ENCODE measurements at regions not wholly inside any gene's neighbourhood (a gene's known extent, or its start where the extent isn't known, plus 50 kb on each side); places are given as distances from the start of the nearest gene placed in this dataset.

- TF ChIP-seq ZC3H11A (IDR thresholded peaks at IDR 0.05) (no peak), ZFP36 (IDR thresholded peaks at IDR 0.05; ENCODE audit: borderline replicate concordance, partially characterized antibody) (no peak), RARB (CRISPR knock-in tag; IDR thresholded peaks at IDR 0.05) (no peak), NR3C1 (IDR thresholded peaks at IDR 0.05) (no peak), POLR2A (IDR thresholded peaks at IDR 0.05; ENCODE audit: low read length) (no peak), ESRRA (IDR thresholded peaks at IDR 0.05; ENCODE audit: borderline replicate concordance, low read length) (no peak), BHLHE40 (IDR thresholded peaks at IDR 0.05; ENCODE audit: low read depth, low read length) (no peak)
- TF ChIP-seq, protein P1, sequence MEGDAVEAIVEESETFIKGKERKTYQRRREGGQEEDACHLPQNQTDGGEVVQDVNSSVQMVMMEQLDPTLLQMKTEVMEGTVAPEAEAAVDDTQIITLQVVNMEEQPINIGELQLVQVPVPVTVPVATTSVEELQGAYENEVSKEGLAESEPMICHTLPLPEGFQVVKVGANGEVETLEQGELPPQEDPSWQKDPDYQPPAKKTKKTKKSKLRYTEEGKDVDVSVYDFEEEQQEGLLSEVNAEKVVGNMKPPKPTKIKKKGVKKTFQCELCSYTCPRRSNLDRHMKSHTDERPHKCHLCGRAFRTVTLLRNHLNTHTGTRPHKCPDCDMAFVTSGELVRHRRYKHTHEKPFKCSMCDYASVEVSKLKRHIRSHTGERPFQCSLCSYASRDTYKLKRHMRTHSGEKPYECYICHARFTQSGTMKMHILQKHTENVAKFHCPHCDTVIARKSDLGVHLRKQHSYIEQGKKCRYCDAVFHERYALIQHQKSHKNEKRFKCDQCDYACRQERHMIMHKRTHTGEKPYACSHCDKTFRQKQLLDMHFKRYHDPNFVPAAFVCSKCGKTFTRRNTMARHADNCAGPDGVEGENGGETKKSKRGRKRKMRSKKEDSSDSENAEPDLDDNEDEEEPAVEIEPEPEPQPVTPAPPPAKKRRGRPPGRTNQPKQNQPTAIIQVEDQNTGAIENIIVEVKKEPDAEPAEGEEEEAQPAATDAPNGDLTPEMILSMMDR (IDR thresholded peaks at IDR 0.05) = no peak
These were observed 298.0 kb downstream of the TRIB2 start for GRCh38 chr2:13014783-13015182.

Data from A549 (cell line).